T-helper 9 cell (primary cell): ENCODE measurements at regions not wholly inside any gene's neighbourhood (a gene's known extent, or its start where the extent isn't known, plus 50 kb on each side); places are given as distances from the start of the nearest gene placed in this dataset.
"Not testable (repeated sequence)": the region's sequence is repeated elsewhere in the genome, so short reads cannot be mapped to it uniquely, and the experiment has no call there.

Source experiments
- DNase-seq: peaks from one replicate; pipeline ENCODE4 v3.0.0-alpha.2; 2020

GRCh38 chr12:93080994-93081809, 152.1 kb upstream of the EEA1 start:
- DNase-seq = no peak

- DNase-seq = no peak
Observed at GRCh38 chr12:93081810-93082165, 152.7 kb upstream of the EEA1 start.

GRCh38 chr12:93085383-93086287, 156.5 kb upstream of the EEA1 start:
- no peak for DNase-seq

- no peak for DNase-seq
Observed at GRCh38 chr12:93086288-93086727, 157.2 kb upstream of the EEA1 start.

GRCh38 chr12:93087840-93088610, 158.9 kb upstream of the EEA1 start:
- DNase-seq = no peak

GRCh38 chr12:93089805-93090569, 160.9 kb upstream of the EEA1 start:
- no peak for DNase-seq

GRCh38 chr12:93090731-93091172, 161.7 kb upstream of the EEA1 start:
- DNase-seq = no peak

- DNase-seq = no peak
Observed at GRCh38 chr12:93091886-93092648, 163.0 kb upstream of the EEA1 start.

GRCh38 chr12:93092649-93092945, 163.5 kb upstream of the EEA1 start:
- no peak for DNase-seq

- DNase-seq = no peak
Observed at GRCh38 chr12:93093243-93093642, 164.1 kb upstream of the EEA1 start.

GRCh38 chr12:93094222-93094621, 165.1 kb upstream of the EEA1 start:
- not testable (repeated sequence) for DNase-seq

GRCh38 chr12:93094988-93095737, 166.1 kb upstream of the EEA1 start:
- no peak for DNase-seq

GRCh38 chr12:93097417-93097816, 168.3 kb upstream of the EEA1 start:
- no peak for DNase-seq

- DNase-seq = peak; percentile 60
Observed at GRCh38 chr12:93098077-93098476, 169.0 kb upstream of the EEA1 start.

GRCh38 chr12:93099792-93100191, 170.7 kb upstream of the EEA1 start:
- no peak for DNase-seq

- no peak for DNase-seq
Observed at GRCh38 chr12:93100610-93101009, 171.5 kb upstream of the EEA1 start.

GRCh38 chr12:93101367-93101766, 172.3 kb upstream of the EEA1 start:
- DNase-seq = no peak

- DNase-seq = no peak
Observed at GRCh38 chr12:93102312-93102711, 173.2 kb upstream of the EEA1 start.

GRCh38 chr12:93102744-93103143, 173.6 kb upstream of the EEA1 start:
- DNase-seq = no peak

GRCh38 chr12:93103154-93103553, 174.1 kb upstream of the EEA1 start:
- DNase-seq = no peak

- DNase-seq = no peak
Observed at GRCh38 chr12:93104535-93104934, 175.4 kb upstream of the EEA1 start.
